ENCODE measurements at regions not wholly inside any gene's neighbourhood (a gene's known extent, or its start where the extent isn't known, plus 50 kb on each side); places are given as distances from the start of the nearest gene placed in this dataset.
"Not testable (repeated sequence)": the region's sequence is repeated elsewhere in the genome, so short reads cannot be mapped to it uniquely, and the experiment has no call there.

GRCh38 chr9:38255599-38255998, 136.9 kb upstream of the ALDH1B1 start:
- DNase-seq (ENCODE audit: low read depth): no peak

DNA sequence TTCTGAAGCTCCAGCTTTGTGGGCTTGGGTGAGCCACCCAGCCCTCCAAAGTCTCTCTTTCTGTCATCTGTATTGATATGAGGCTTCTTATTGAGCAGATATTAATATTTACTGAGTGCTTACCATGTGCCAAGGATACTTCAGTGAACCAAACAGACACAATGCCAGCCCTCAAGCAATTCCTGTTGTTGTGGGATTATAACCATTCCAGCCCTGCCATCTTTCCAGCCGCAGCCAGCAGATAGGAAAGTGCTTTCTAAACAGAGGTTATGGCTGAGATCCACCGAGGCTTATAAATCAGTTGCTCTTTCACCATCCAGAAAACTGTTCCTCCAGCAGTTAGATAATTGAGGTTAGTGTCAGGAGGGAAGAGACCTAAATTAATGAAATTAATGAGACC, 137.7 kb upstream of the ALDH1B1 start:
- no peak for DNase-seq (ENCODE audit: low read depth)

DNA sequence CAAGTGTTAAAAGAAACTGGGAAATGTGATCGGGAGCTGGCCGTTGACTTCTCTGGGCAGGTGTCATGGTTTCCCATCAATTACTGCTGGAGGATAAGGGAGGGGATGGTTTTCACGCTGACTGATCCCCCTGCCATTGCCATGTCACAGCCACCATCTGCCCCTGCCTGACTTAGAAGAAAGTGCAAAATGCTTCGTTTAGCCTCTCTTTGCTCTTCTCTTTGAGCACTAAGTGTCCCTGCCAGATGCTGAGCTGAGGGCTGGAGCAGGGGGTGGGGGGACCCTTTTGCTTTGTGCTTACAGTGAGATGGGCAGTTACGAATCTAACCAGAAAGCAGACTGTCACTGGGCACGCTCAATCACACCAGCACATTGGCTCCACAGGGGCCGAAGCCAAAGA, 138.4 kb upstream of the ALDH1B1 start:
- DNase-seq (ENCODE audit: low read depth): no peak

GRCh38 chr9:38253200-38253599, 139.3 kb upstream of the ALDH1B1 start:
- DNase-seq (ENCODE audit: low read depth): no peak

DNA sequence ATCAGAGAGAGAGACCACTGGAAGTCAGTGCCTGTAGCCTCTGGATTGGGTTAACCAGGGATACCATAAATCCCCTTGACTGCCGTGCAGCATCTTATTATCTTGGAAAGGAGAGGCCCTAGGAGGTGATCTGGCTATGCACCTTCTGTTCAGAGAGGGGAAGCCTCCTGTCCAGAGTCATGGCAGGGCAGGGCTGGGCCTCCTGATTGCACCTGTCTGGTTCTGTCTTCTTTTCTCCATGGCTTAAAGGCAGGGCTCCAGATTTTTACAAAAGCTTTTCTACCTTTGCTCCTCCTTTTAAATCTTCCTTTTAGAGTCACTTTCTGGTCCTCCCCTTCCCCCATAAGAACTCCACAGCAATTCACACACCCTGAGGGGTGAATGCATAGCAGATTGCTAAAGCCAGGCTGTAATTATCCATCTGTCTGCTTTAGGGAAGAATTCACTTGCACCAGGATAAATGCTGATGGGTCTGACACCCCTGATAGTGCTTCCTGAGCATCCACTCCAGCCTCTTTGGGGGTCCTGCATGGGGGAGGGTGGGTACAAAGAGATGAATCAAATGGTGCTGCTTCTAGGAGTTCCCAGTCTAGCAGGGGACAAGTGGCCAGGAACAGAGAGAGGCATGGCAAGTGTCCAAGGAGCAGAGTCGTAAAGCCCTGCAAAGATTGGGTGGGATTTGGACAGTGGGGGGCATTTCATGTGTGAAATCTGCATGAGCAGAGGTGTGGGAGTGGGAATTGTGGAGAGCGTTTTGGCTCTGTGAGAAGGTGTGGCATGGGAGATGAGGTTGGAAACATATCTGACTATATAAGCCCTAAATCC, 141.3 kb upstream of the ALDH1B1 start:
- DNase-seq (ENCODE audit: low read depth): no peak

GRCh38 chr9:38250279-38251035, 142.0 kb upstream of the ALDH1B1 start:
- no peak for DNase-seq (ENCODE audit: low read depth)

GRCh38 chr9:38249587-38250210, 142.8 kb upstream of the ALDH1B1 start:
- DNase-seq (ENCODE audit: low read depth): no peak

DNA sequence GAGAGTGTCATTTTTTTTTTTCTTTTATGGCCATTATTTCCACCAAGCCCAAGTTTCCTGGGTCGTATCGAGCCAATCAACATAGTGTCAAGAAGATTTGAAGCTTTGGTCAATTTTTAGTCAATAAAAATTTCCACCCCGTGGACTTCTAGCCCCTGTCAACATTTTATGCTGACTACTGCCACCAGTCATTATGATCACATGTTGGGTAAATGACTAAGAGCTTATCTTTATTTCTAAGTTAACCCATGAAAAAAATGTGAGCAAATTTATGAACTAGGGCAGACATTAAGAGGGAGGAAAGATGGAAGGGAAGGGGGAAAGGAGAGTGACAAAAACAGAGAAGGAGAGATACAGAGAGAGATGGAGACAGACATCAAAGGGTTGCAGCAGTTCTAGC, 143.5 kb upstream of the ALDH1B1 start:
- DNase-seq (ENCODE audit: low read depth): no peak

DNA sequence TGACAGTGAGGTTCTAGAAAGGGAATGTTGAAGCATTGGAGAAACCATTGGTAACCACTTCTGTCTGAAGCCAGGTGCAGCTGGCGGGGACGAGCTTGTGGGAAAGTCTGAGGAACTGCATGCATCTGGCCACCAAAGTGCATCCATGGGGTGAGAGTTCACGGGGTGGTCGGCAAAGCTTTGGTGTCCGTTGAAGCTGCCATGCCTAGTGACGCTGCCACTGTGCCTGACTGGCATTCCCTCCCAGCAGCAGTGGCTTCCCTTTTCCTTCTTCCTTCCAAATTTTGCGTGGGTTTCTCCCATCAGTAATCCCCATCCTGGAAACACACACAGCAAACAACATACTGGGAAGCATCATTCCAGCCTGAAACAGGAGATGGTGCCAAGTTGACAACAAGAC, 145.7 kb upstream of the ALDH1B1 start:
- no peak for DNase-seq (ENCODE audit: low read depth)

DNA sequence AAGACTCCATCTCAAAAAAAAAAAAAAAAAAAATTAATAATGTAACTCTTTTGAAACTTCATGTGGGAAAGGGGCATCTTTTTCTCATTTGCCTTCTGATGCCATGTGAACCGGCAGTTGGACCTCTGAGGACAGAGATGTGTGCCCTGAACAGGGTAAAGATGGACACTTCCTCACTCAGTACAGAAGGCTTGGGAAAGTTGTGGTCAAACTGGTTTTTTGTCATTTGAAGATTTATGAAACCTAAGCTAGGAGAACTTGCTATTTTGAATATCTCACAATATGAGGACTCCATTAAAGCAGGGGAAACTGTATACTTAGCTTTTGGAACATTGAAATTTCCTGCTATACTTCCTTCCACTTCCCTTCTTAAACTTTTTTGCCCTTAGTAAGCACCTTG, 147.5 kb upstream of the ALDH1B1 start:
- DNase-seq (ENCODE audit: low read depth): no peak

- DNase-seq (ENCODE audit: low read depth): no peak
Measured at GRCh38 chr9:38243993-38244392, 148.5 kb upstream of the ALDH1B1 start.

DNA sequence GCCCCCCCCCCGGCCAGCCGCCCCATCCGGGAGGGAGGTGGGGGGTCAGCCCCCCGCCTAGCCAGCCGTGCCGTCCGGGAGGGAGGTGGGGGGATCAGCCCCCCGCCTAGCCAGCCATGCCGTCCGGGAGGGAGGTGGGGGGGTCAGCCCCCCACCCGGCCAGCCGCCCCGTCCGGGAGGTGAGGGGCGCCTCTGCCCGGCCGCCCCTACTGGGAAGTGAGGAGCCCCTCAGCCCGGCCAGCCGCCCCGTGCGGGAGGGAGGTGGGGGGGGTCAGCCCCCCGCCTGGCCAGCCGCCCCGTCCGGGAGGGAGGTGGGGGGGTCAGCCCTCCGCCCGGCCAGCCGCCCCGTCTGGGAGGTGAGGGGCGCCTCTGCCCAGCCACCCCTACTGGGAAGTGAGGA, 150.4 kb upstream of the ALDH1B1 start:
- not testable (repeated sequence) for DNase-seq (ENCODE audit: low read depth)

- no peak for DNase-seq (ENCODE audit: low read depth)
Measured at GRCh38 chr9:38240051-38240450, 152.5 kb upstream of the ALDH1B1 start.

GRCh38 chr9:38235244-38235643, 157.3 kb upstream of the ALDH1B1 start:
- DNase-seq (ENCODE audit: low read depth): no peak

DNA sequence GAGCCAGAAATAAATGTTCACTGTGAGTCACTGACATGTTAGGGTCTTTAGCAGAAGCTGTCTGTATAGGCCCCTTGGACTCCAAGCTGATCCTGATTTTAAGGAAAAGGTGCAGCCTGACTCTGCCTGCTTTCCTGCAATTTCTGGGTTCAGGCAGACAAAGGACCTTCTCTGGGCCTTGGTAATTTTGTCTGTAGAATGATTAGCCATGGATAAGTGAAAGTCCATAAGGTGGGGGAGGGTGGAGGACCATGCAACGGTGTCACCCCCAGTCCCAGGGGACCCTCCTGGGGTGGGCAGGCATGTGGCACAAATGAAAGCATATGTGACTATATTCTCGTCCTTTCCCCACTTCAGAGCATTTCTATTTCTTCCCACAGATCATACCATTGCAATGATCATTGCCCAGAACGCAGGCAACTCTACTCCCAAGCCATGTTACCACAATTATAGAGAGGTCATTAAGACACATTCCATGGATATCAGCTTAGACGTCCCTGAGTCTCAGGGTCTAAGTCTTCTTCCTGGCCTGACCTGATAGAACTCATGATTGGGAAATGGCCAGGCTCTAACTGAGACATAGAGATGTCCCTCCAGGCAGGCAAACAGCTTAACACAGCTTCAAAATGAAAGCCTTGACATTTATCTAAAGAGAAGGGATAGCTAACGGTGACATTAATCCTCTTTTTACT, 157.9 kb upstream of the ALDH1B1 start:
- no peak for DNase-seq (ENCODE audit: low read depth)

- no peak for DNase-seq (ENCODE audit: low read depth)
Measured at GRCh38 chr9:38233796-38234355, 158.6 kb upstream of the ALDH1B1 start.

DNA sequence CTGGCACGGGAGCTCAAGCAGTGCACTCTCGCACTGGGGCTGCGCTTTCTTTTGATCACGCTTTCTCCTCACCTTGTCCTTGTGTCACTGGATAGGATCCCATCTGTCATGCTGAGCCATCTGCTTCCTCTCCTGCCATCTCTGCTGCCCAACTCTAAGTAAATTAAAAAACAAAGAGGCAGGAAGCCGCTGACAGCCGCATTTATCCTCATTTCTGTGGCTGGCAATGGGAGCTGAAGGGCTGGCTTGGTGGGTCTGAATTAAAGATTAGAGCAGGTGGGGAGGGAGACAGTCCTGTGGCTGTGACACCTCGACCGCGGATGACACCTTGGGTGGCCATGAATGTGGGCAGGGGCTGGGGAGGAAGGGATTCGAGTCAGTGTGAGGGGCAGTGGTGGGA, 159.2 kb upstream of the ALDH1B1 start:
- no peak for DNase-seq (ENCODE audit: low read depth)

- DNase-seq (ENCODE audit: low read depth): no peak
Measured at GRCh38 chr9:38232895-38233294, 159.6 kb upstream of the ALDH1B1 start.

- DNase-seq (ENCODE audit: low read depth): no peak
Measured at GRCh38 chr9:38229504-38230155, 160.6 kb upstream of the SHB start.

DNA sequence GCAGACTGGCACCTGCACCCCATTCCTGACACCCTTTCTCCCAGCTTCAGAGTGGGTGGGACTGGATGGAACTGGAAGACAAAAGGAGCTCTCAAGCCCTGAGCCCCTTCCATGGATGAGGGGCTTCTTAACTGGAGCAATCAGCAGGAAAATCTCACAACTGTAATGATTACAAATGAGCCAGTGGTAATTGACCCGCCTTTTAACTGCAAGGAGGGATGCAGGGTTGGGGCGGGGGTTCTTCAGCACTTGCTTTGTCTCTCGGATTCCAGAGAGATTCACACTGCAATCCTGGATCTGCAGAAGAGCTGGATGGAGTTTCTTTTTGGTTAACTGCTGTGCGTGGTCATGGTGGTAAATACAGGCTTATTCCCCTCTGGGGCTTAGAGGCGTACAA, 160.1 kb upstream of the SHB start:
- no peak for DNase-seq (ENCODE audit: low read depth)

DNA sequence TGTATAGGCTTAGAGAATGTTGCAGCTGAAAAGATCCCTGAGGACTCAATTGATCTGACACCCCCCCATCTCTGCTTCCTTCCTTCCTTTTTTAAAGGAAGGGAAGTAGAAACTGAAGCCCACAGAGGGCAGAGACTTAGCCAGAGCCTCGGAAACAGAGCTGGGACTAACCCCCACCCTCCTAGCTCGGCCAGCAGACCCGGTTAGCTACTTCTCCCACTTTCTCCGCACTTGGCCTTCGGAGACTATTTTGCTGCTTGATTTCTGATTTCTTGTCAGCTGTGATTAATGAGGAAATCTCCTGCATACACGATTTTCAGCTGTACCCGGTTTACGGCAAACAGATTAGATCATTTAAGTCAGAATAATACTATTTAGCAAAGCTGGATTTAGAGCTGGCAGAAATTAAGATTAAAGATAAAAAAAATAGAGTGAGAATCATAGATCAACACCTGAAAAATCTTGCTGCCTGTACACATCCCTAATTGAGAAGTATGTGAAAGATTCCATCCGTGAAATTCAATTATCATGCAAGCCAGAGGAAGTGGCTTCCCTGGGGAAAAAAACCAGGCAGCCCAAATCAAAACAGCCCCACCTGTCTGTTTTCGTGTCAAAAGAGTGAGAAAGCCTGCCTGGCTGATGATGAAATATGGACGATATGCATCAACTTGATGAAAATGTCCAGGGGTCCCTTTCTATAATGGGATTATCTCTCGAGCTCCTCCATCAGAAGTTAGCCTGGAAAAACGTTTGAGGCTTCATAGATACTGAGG, 159.5 kb upstream of the SHB start:
- no peak for DNase-seq (ENCODE audit: low read depth)

All from fibroblast of the conjunctiva (primary cell).